ENCODE measurements at regions not wholly inside any gene's neighbourhood (a gene's known extent, or its start where the extent isn't known, plus 50 kb on each side); places are given as distances from the start of the nearest gene placed in this dataset.

- Mint-ChIP-seq H3K4me3 (no peak overlapping the region), H3K4me1 (peaks cover 5% of the 10 kb centered on the region), H3K27ac (no peak overlapping the region), H3K27me3 (ENCODE audit: low read depth) (peaks cover 4% of the 10 kb centered on the region), H3K36me3 (no peaks in the 10 kb centered on the region), H3K9me3 (no peaks in the 10 kb centered on the region)
- no peak for DNase-seq (ENCODE audit: low spot score in 2 of 2, unreplicated experiment in 2 of 2)
- no peak for TF ChIP-seq CTCF (IDR thresholded peaks at IDR 0.05; ENCODE audit: unreplicated experiment)
These were observed 258.5 kb upstream of the PROK2 start for GRCh38 chr3:72043204-72044133.

GRCh38 chr3:72042397-72043203, 257.7 kb upstream of the PROK2 start:
- no peak for DNase-seq (ENCODE audit: low spot score in 2 of 2, unreplicated experiment in 2 of 2)
- Mint-ChIP-seq H3K27ac (no peak overlapping the region), H3K36me3 (no peaks in the 10 kb centered on the region), H3K9me3 (peaks cover under 1% of the 10 kb centered on the region), H3K27me3 (ENCODE audit: low read depth) (peaks cover 7% of the 10 kb centered on the region), H3K4me3 (no peak overlapping the region), H3K4me1 (peaks cover 5% of the 10 kb centered on the region)
- TF ChIP-seq CTCF (IDR thresholded peaks at IDR 0.05; ENCODE audit: unreplicated experiment), result no peak

GRCh38 chr3:72041511-72041910, 256.6 kb upstream of the PROK2 start:
- peaks cover 3% of the 10 kb centered on the region for H3K9me3 Mint-ChIP-seq
- H3K27ac Mint-ChIP-seq, result no peak overlapping the region
- TF ChIP-seq CTCF (IDR thresholded peaks at IDR 0.05; ENCODE audit: unreplicated experiment), result no peak
- no peaks in the 10 kb centered on the region for H3K36me3 Mint-ChIP-seq
- H3K27me3 Mint-ChIP-seq (ENCODE audit: low read depth), result peaks cover 9% of the 10 kb centered on the region
- no peak overlapping the region for H3K4me3 Mint-ChIP-seq
- DNase-seq (ENCODE audit: low spot score in 2 of 2, unreplicated experiment in 2 of 2), result no peak
- peaks cover 5% of the 10 kb centered on the region for H3K4me1 Mint-ChIP-seq

GRCh38 chr3:72041076-72041475, 256.1 kb upstream of the PROK2 start:
- H3K27me3 Mint-ChIP-seq (ENCODE audit: low read depth), result peaks cover 9% of the 10 kb centered on the region

GRCh38 chr3:72039677-72040076, 254.7 kb upstream of the PROK2 start:
- H3K4me1 Mint-ChIP-seq, result peaks cover 5% of the 10 kb centered on the region
- H3K4me3 Mint-ChIP-seq, result no peak overlapping the region
- H3K9me3 Mint-ChIP-seq, result peaks cover 3% of the 10 kb centered on the region
- DNase-seq (ENCODE audit: low spot score in 2 of 2, unreplicated experiment in 2 of 2), result no peak
- no peaks in the 10 kb centered on the region for H3K36me3 Mint-ChIP-seq
- no peak for TF ChIP-seq CTCF (IDR thresholded peaks at IDR 0.05; ENCODE audit: unreplicated experiment)
- no peak overlapping the region for H3K27ac Mint-ChIP-seq
- peaks cover 9% of the 10 kb centered on the region for H3K27me3 Mint-ChIP-seq (ENCODE audit: low read depth)

More at GRCh38 chr3:72041076-72041475, 256.1 kb upstream of the PROK2 start:
- Mint-ChIP-seq H3K4me3 (no peak overlapping the region), H3K9me3 (peaks cover 3% of the 10 kb centered on the region), H3K36me3 (no peaks in the 10 kb centered on the region), H3K27ac (no peak overlapping the region), H3K4me1 (peaks cover 5% of the 10 kb centered on the region)
- no peak for TF ChIP-seq CTCF (IDR thresholded peaks at IDR 0.05; ENCODE audit: unreplicated experiment)
- DNase-seq (ENCODE audit: low spot score in 2 of 2, unreplicated experiment in 2 of 2), result no peak
